Bronchial epithelial cell (primary cell): ENCODE measurements at regions not wholly inside any gene's neighbourhood (a gene's known extent, or its start where the extent isn't known, plus 50 kb on each side); places are given as distances from the start of the nearest gene placed in this dataset.
"Not testable (repeated sequence)": the region's sequence is repeated elsewhere in the genome, so short reads cannot be mapped to it uniquely, and the experiment has no call there.

Experiments
- DNase-seq: peaks from one replicate; pipeline ENCODE4 v3.0.0-alpha.2; 2010; ENCODE audit warnings: low read depth
- FAIRE-seq: peaks from 2 replicates; lab custom pipeline; 2011; peaks lifted over from hg19 to GRCh38; lab: Jason Lieb, UNC
- H3K27me3 ChIP-seq: 2 replicates; pipeline ENCODE4 v1.5.1; 2011; ENCODE audit warnings: low read length; ENCODE audit not compliant: control insufficient read depth, insufficient read depth
- H3K36me3 ChIP-seq: 2 replicates; pipeline ENCODE4 v1.5.1; 2011; ENCODE audit warnings: low read length; ENCODE audit not compliant: control insufficient read depth, insufficient read depth
- H3K4me3 ChIP-seq: 2 replicates; pipeline ENCODE4 v1.5.1; 2011; ENCODE audit warnings: mild to moderate bottlenecking, low read depth, low read length, control low read depth
- TF ChIP-seq, protein P1 (sequence below): IDR thresholded peaks from 2 replicates; pipeline ENCODE4 v1.5.1; 2011; ENCODE audit warnings: mild to moderate bottlenecking, moderate library complexity, low read length, control low read depth, inconsistent platforms; ENCODE audit not compliant: insufficient read depth, severe bottlenecking

DNA sequence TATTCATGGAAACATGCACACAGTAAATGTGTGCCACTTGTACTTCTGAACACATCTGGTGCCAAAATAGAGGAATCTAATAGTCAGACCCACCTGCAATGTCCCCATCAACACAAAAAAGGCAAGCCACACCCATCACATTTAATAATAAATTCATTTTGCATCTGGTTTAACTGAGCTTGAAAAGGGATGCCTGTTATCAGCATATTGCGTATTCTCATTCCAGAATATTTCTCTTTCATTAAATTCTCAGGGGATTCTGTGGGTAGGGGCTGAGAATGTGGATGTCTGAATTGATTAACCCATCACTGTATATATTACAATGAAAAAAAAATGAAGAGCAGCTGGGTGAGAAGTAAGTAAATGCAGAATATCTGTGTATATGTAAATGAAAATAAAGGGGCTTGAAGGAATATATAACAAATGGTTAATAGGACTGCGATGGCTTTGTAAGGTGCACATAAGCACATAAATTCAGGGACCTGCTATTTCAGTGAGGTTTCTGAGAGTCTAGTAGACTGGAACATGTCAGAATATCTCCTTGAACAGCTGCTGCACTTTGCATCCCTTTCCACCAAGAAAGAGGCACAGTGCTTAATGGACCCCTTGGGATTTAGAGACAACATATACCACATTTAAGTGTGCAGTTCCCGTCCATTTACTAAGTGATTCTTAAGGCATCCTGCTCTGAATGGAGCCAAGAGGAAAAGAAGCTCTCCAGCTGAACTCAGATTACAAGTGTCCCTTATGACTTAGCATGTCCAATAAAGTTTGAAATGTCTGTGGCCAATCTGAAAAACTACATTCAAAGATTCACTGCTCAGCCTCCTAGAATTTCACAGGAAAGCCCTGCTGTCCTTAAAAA is 104.1 kb upstream of the NIPBL start:
- DNase-seq = no peak
- no peak overlapping the region for H3K4me3 ChIP-seq
- TF ChIP-seq, protein P1, sequence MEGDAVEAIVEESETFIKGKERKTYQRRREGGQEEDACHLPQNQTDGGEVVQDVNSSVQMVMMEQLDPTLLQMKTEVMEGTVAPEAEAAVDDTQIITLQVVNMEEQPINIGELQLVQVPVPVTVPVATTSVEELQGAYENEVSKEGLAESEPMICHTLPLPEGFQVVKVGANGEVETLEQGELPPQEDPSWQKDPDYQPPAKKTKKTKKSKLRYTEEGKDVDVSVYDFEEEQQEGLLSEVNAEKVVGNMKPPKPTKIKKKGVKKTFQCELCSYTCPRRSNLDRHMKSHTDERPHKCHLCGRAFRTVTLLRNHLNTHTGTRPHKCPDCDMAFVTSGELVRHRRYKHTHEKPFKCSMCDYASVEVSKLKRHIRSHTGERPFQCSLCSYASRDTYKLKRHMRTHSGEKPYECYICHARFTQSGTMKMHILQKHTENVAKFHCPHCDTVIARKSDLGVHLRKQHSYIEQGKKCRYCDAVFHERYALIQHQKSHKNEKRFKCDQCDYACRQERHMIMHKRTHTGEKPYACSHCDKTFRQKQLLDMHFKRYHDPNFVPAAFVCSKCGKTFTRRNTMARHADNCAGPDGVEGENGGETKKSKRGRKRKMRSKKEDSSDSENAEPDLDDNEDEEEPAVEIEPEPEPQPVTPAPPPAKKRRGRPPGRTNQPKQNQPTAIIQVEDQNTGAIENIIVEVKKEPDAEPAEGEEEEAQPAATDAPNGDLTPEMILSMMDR = no peak
- H3K36me3 ChIP-seq = no peaks in the 10 kb centered on the region
- FAIRE-seq = no peak
- no peaks in the 10 kb centered on the region for H3K27me3 ChIP-seq

DNA sequence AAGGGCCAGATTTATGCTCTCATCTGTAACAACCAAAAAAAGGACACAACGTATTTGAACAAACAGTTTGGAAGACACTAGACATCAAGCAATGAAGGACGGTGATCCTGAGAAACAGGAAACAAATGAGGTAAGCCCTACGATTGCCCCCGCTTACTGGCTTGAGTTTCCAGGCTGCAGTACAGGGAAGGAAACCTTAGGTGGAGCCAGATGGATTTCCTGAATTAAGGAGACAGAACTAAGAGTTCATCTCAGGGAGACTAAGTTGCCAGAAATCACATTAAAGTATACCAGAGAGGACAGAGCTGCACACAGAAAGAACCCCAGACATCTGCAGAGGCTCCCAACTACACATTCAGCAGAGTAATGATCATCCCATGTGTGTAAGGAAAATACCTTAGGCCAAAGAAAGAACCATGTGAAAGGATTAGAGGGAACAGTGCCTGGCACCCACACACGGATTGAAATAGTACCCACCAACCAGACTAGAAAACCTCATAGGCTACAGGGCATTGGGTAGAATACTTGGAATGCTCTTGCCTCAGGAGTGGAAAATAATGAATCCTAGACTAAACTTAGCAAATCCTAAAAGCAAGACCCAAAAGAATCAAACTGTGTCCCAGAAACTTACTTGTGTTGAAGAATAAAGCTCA is 99.3 kb upstream of the NIPBL start:
- TF ChIP-seq, protein P1 = peak; percentile 18
- no peak for FAIRE-seq
- H3K27me3 ChIP-seq = no peaks in the 10 kb centered on the region
- DNase-seq = peak; percentile 25
- no peak overlapping the region for H3K4me3 ChIP-seq
- no peaks in the 10 kb centered on the region for H3K36me3 ChIP-seq

DNA sequence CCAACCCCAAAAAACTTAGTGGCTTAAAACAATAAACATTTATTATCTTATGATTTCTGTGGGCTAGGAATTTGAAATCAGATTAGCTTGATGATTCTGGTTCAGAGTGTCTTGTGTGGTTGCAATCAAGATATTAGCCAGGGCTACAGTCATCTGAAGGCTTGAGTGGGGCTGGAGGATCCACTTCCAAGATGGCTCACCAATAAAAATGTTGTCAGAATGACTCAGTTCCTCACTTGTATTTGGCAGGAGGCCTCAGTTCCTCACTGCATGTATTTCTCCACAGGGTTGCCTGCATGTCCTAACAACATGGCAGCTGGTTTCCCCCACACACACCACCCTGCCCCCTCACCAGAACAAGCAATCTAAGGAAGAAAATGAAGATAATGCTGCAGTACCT is 98.2 kb upstream of the NIPBL start:
- TF ChIP-seq, protein P1 = no peak
- Histone ChIP-seq H3K4me3 (no peak overlapping the region), H3K27me3 (no peaks in the 10 kb centered on the region), H3K36me3 (no peaks in the 10 kb centered on the region)
- no peak for DNase-seq
- no peak for FAIRE-seq

DNA sequence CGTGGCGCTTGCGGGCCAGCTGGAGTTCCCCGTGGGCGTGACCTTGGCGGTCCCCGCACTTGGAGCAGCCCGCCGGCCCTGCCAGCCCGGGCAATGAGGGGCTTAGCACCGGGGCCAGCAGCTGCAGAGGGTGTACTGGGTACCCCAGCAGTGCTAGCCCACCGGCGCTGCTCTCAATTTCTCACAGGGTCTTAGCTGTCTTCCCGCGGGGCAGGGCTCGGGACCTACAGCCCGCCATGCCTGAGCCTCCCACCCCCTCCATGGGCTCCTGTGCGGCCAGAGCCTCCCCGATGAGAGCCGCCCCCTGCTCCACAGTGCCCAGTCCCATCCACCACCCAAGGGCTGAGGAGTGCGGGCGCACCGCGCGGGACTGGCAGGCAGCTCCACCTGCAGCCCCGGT is 94.0 kb upstream of the NIPBL start:
- H3K27me3 ChIP-seq, H3K4me3 ChIP-seq, DNase-seq, FAIRE-seq, H3K36me3 ChIP-seq: not testable (repeated sequence)

DNA sequence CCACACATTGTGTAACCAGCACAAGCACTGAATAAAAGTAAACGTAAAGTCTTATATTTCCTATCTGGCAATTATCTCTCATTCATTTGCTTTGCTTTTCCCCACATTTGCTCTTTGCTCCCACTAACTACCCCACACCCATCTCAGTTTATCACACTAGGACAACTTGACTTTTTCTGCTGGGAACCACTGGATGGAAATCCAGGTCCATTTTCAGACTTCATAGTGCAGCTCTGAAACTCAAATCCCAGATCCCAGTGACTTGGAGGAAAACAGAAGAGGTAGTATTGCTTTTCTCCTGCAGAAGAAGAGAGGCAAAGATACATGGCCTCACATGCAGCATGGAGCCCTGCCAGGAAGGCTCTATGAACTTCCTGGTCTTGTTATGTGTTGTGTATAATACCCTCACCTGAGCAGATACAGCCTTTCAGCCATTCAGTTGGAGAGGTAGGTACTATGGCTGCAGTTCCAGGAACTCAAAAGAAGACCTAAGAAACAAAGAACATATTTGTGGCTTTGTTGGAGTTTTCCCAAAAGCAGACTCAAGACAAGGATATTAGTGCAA is 90.0 kb upstream of the NIPBL start:
- no peak overlapping the region for H3K4me3 ChIP-seq
- DNase-seq = no peak
- H3K27me3 ChIP-seq = no peaks in the 10 kb centered on the region
- H3K36me3 ChIP-seq = no peaks in the 10 kb centered on the region
- FAIRE-seq = no peak
- TF ChIP-seq, protein P1 = no peak
